OCI-LY1 (cell line): ENCODE measurements at regions not wholly inside any gene's neighbourhood (a gene's known extent, or its start where the extent isn't known, plus 50 kb on each side); places are given as distances from the start of the nearest gene placed in this dataset.

Experiments used
- H2AFZ ChIP-seq: fragments of 200-600 bp; sonication (generic), shearing (Covaris generic); 2 replicates; pipeline ENCODE4 v1.6.0; 2014; ENCODE audit warnings: antibody characterized with exemption, mild to moderate bottlenecking, low read length
- H3F3A ChIP-seq: fragments of 200-600 bp; sonication (generic), shearing (Covaris generic); 2 replicates; pipeline ENCODE4 v1.6.0; 2014; ENCODE audit warnings: mild to moderate bottlenecking, antibody characterized with exemption, low read length, moderate library complexity; ENCODE audit not compliant: insufficient read depth
- H3K27ac ChIP-seq: fragments of 200-600 bp; sonication (generic); 2 replicates; pipeline ENCODE4 v1.5.1; 2014; ENCODE audit warnings: low read length, mixed run types, mild to moderate bottlenecking, low read depth; ENCODE audit not compliant: poor library complexity, severe bottlenecking
- H3K27me3 ChIP-seq: fragments of 200-600 bp; sonication (generic); 2 replicates; pipeline ENCODE4 v1.6.0; 2014; ENCODE audit warnings: antibody characterized with exemption, mild to moderate bottlenecking, low read length, moderate library complexity; ENCODE audit not compliant: insufficient read depth
- H3K36me3 ChIP-seq: fragments of 200-600 bp; sonication (generic); 2 replicates; pipeline ENCODE4 v1.6.1; 2014; ENCODE audit warnings: mild to moderate bottlenecking, antibody characterized with exemption, low read length, moderate library complexity, mixed read lengths; ENCODE audit not compliant: insufficient read depth
- H3K4me1 ChIP-seq: fragments of 200-600 bp; sonication (generic); 2 replicates; pipeline ENCODE4 v1.5.1; 2014; ENCODE audit warnings: mild to moderate bottlenecking, low read length, moderate library complexity; ENCODE audit not compliant: insufficient read depth, severe bottlenecking
- H3K4me2 ChIP-seq: fragments of 200-600 bp; sonication (generic), shearing (Covaris generic); 2 replicates; pipeline ENCODE4 v1.6.1; 2014; ENCODE audit warnings: low read length
- H3K4me3 ChIP-seq: fragments of 200-600 bp; sonication (generic); 2 replicates; pipeline ENCODE4 v1.5.1; 2014; ENCODE audit warnings: low read length, low read depth, mild to moderate bottlenecking, mixed read lengths; ENCODE audit not compliant: poor library complexity, severe bottlenecking
- H3K79me2 ChIP-seq: fragments of 200-600 bp; shearing (Covaris generic); 2 replicates; pipeline ENCODE4 v1.6.1; 2016; ENCODE audit warnings: mixed run types, low read length, mixed read lengths; ENCODE audit not compliant: insufficient read depth
- H3K9ac ChIP-seq: fragments of 200-600 bp; sonication (generic), shearing (Covaris generic); 2 replicates; pipeline ENCODE4 v1.6.1; 2014; ENCODE audit warnings: mild to moderate bottlenecking, low read length, mixed read lengths
- H3K9me2 ChIP-seq: fragments of 200-600 bp; sonication (generic), shearing (Covaris generic); 2 replicates; pipeline ENCODE4 v1.6.1; 2014; ENCODE audit warnings: low read depth, mild to moderate bottlenecking, low read length, mixed read lengths
- H3K9me3 ChIP-seq: fragments of 200-600 bp; shearing (Covaris generic); 2 replicates; pipeline ENCODE4 v1.6.1; 2014; ENCODE audit warnings: low read length, mixed read lengths
- H4K20me1 ChIP-seq: fragments of 200-600 bp; sonication (generic), shearing (Covaris generic); 2 replicates; pipeline ENCODE4 v1.6.0; 2016; ENCODE audit warnings: mild to moderate bottlenecking, low read length; ENCODE audit not compliant: insufficient read depth
- CTCF ChIP-seq: fragments of 200-600 bp; sonication (generic), shearing (Covaris generic); IDR thresholded peaks from 2 replicates; pipeline ENCODE4 v1.5.1; 2017; ENCODE audit warnings: mild to moderate bottlenecking, antibody characterized with exemption, low read length, moderate library complexity, mixed read lengths
- EZH2 ChIP-seq: fragments of 200-600 bp; sonication (generic), shearing (Covaris generic); IDR thresholded peaks from 2 replicates; pipeline ENCODE4 v1.8.0; 2017; ENCODE audit warnings: borderline replicate concordance, mixed run types, mild to moderate bottlenecking, antibody characterized with exemption, low read length, moderate library complexity, mixed read lengths

GRCh38 chr2:9764153-9764778 is 79.0 kb upstream of the TAF1B start:
- no peak overlapping the region for H3K4me2 ChIP-seq

DNA sequence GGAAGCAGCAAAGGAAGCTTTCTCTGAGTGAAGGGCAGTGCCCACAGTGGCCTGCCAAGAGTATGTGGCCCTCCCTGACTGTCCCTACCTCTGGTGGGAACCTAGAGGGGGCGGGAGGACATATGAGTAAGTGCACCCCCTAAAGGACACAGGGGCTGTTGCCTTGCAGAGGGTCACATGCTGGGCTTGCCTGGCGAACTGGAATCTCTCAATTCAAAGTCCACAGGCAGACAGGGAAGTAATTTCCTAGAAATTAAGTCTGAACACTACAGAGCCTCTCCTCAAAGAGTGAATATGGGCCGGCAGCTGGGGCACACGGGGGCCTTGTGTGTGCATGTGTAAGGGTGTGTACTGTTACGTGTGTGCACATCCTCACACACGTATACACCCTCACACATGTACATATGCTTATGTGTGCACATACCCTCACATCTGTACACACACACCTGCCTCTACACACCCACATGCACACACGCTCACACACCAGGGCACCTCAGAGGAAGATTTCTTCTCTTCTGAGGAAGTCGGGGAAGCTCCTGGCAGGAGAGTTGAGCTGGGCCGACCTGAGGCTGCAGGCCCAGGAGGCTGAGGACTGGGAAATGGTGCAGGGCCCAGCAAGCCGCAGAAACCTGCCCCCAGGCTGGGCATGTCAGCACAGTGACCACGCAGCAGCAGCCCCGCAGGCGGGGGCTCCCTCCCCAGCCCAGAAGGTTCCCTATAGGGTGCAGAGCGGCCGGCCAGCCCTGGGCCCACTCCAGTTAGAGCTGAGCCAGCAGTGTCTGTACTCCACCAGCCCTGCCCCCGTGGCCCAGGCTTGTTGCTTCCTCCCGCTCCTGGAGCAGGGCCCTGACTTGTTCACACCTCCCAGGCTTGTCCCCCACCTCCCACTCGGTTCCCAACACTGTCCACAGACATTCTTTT is 77.4 kb upstream of the TAF1B start:
- no peaks in the 10 kb centered on the region for H3K79me2 ChIP-seq
- H3K9ac ChIP-seq, result no peak overlapping the region
- H3K9me2 ChIP-seq, result no peaks in the 10 kb centered on the region
- no peaks in the 10 kb centered on the region for H4K20me1 ChIP-seq
- no peaks in the 10 kb centered on the region for H3K36me3 ChIP-seq
- no peak overlapping the region for H3K27ac ChIP-seq
- peaks cover 10% of the 10 kb centered on the region for H3K4me1 ChIP-seq
- H3K9me3 ChIP-seq, result no peaks in the 10 kb centered on the region
- no peak overlapping the region for H3K4me3 ChIP-seq
- no peak overlapping the region for H3K4me2 ChIP-seq
- TF ChIP-seq CTCF (peak; percentile 6; the same call in 1 of the 2 replicates), EZH2 (no peak)
- no peaks in the 10 kb centered on the region for H3F3A ChIP-seq
- no peak overlapping the region for H2AFZ ChIP-seq
- H3K27me3 ChIP-seq, result no peaks in the 10 kb centered on the region

More at GRCh38 chr2:9764153-9764778, 79.0 kb upstream of the TAF1B start:
- H3K9me3 ChIP-seq, result no peaks in the 10 kb centered on the region
- no peaks in the 10 kb centered on the region for H4K20me1 ChIP-seq
- H3K27me3 ChIP-seq, result peaks cover 3% of the 10 kb centered on the region; the same call in 1 of the 2 replicates
- no peaks in the 10 kb centered on the region for H3K36me3 ChIP-seq
- TF ChIP-seq CTCF (no peak), EZH2 (no peak)
- H3K4me1 ChIP-seq, result peaks cover 10% of the 10 kb centered on the region
- no peaks in the 10 kb centered on the region for H3F3A ChIP-seq
- no peak overlapping the region for H3K4me3 ChIP-seq
- no peaks in the 10 kb centered on the region for H3K79me2 ChIP-seq
- H3K9ac ChIP-seq, result no peak overlapping the region
- no peak overlapping the region for H2AFZ ChIP-seq
- H3K27ac ChIP-seq, result no peak overlapping the region
- H3K9me2 ChIP-seq, result no peaks in the 10 kb centered on the region

DNA sequence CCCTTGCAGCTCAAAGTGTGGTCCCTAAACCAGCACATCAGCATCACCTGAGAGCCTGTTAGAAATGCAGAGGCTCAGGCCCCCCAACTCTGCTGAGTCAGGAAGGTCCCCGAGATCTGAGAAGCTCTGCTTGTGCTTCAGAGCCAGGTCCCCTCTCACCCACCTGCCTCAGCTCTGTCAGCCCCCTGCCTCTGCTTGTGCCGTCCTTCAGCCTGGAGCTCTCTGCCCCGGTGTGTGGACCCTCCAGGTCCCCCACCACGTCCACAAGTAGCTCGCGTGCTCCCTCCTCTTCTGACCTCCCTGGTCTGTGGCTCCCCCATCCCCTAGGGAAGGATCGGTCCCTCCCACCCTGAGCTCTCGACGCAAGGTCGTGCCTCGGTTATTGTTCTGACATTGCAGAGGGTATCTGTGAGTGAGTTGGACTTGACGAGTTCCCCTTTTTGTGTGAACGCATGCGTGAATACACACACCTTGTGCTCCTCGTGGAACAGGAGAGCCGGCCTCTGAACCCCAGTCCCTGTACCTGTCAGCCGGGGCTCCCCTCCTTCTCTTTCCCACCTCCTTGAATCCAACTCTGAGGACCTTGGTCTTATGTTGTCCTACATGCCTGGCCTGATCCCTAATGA is 75.5 kb upstream of the TAF1B start:
- H3K9ac ChIP-seq, result no peak overlapping the region

More for the DNA sequence above, 75.5 kb upstream of the TAF1B start:
- no peaks in the 10 kb centered on the region for H3K79me2 ChIP-seq
- H3F3A ChIP-seq, result no peaks in the 10 kb centered on the region
- H2AFZ ChIP-seq, result no peak overlapping the region
- H3K27ac ChIP-seq, result no peak overlapping the region
- no peaks in the 10 kb centered on the region for H3K27me3 ChIP-seq
- H3K4me3 ChIP-seq, result no peak overlapping the region
- H4K20me1 ChIP-seq, result no peaks in the 10 kb centered on the region
- H3K4me2 ChIP-seq, result peak overlapping the region; percentile 44; the same call in 1 of the 2 replicates
- H3K9me3 ChIP-seq, result no peaks in the 10 kb centered on the region
- no peaks in the 10 kb centered on the region for H3K9me2 ChIP-seq
- peaks cover 10% of the 10 kb centered on the region for H3K4me1 ChIP-seq
- TF ChIP-seq EZH2 (no peak), CTCF (no peak)
- H3K36me3 ChIP-seq, result no peaks in the 10 kb centered on the region
